SU-DHL-6 (cell line): ENCODE measurements at regions not wholly inside any gene's neighbourhood (a gene's known extent, or its start where the extent isn't known, plus 50 kb on each side); places are given as distances from the start of the nearest gene placed in this dataset.

ENCODE experiments used
- H2AFZ ChIP-seq: fragments of 200-600 bp; sonication (generic); 2 replicates; pipeline ENCODE4 v1.6.1; 2014; ENCODE audit warnings: low read depth, mild to moderate bottlenecking, moderate library complexity, mixed read lengths, antibody characterized with exemption, low read length; ENCODE audit not compliant: severe bottlenecking
- H3F3A ChIP-seq: fragments of 200-600 bp; shearing (Covaris generic); 2 replicates; pipeline ENCODE4 v1.6.0; 2016; ENCODE audit warnings: antibody characterized with exemption, mild to moderate bottlenecking; ENCODE audit not compliant: insufficient read depth
- H3K27ac ChIP-seq: fragments of 200-600 bp; sonication (generic); 2 replicates; pipeline ENCODE4 v1.5.1; 2016; ENCODE audit warnings: low read depth, mild to moderate bottlenecking, low read length, moderate library complexity, mixed read lengths
- H3K27me3 ChIP-seq: fragments of 200-600 bp; sonication (generic), shearing (Covaris generic); 2 replicates; pipeline ENCODE4 v1.6.0; 2014; ENCODE audit warnings: mild to moderate bottlenecking, low read length
- H3K36me3 ChIP-seq: fragments of 200-600 bp; sonication (generic); 2 replicates; pipeline ENCODE4 v1.6.1; 2014; ENCODE audit warnings: mild to moderate bottlenecking, low read length, mixed read lengths
- H3K4me2 ChIP-seq: fragments of 300-600, 200-600 bp; shearing (Covaris generic), sonication (generic); 2 replicates; pipeline ENCODE4 v1.6.0; 2014; ENCODE audit warnings: low read length, low read depth, mild to moderate bottlenecking; ENCODE audit not compliant: poor library complexity, severe bottlenecking
- H3K4me3 ChIP-seq: fragments of 200-600 bp; sonication (generic); 2 replicates; pipeline ENCODE4 v1.5.1; 2014; ENCODE audit warnings: antibody characterized with exemption, low read length, mild to moderate bottlenecking, mixed read lengths; ENCODE audit not compliant: insufficient read depth, poor library complexity, severe bottlenecking
- H3K79me2 ChIP-seq: fragments of 200-600 bp; sonication (generic); 2 replicates; pipeline ENCODE4 v1.6.1; 2014; ENCODE audit warnings: mild to moderate bottlenecking, low read length, moderate library complexity; ENCODE audit not compliant: insufficient read depth
- H3K9ac ChIP-seq: fragments of 200-600 bp; sonication (generic); 2 replicates; pipeline ENCODE4 v1.7.0; 2014; ENCODE audit warnings: mild to moderate bottlenecking, low read length
- H3K9me2 ChIP-seq: fragments of 200-600 bp; sonication (generic); replicated peaks from 2 replicates; pipeline ENCODE4 v1.6.1; 2014; ENCODE audit warnings: low read length; ENCODE audit not compliant: insufficient read depth
- H3K9me3 ChIP-seq: fragments of 200-600 bp; sonication (generic); 2 replicates; pipeline ENCODE4 v1.6.1; 2014; ENCODE audit warnings: low read length, mixed read lengths; ENCODE audit not compliant: insufficient read depth
- H4K20me1 ChIP-seq: fragments of 200-600 bp; sonication (generic); 2 replicates; pipeline ENCODE4 v1.6.1; 2014; ENCODE audit warnings: low read depth, mild to moderate bottlenecking, antibody characterized with exemption, low read length, moderate library complexity, mixed read lengths
- EZH2phosphoT487 ChIP-seq: fragments of 200-600 bp; sonication (generic), shearing (Covaris generic); conservative IDR thresholded peaks from 2 replicates; pipeline ENCODE4 v1.6.1; 2018; ENCODE audit warnings: mild to moderate bottlenecking, antibody characterized with exemption, low read length, moderate library complexity, mixed read lengths
- TF ChIP-seq, protein P1 (sequence below): fragments of 200-600 bp; sonication (generic); IDR thresholded peaks from one replicate; pipeline ENCODE4 v1.5.1; 2017; ENCODE audit warnings: antibody characterized with exemption, mild to moderate bottlenecking, low read length, moderate library complexity; ENCODE audit not compliant: insufficient read depth, poor library complexity, severe bottlenecking

DNA sequence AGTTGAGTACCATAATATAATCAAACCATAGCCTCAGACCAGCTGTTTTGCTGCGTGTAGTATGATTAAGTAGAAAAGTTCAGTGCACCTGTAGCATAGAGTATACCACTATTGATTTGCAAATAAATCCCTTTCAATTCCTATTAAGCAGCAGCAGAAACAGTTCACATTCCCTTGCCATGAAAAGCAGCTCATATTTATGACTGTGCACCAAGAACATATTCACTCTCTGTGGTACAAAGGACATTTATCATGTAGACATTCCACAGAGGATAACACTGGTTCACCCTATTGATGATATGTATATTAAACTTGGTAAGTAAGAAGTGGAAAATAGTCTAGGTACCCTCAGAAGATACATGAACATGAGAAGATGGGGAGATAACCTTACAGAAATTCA is 1689.1 kb upstream of the CDH6 start:
- Histone ChIP-seq H3K27ac (no peak overlapping the region), H3K9ac (no peak overlapping the region), H3K9me2 (no peaks in the 10 kb centered on the region), H3K79me2 (no peaks in the 10 kb centered on the region), H4K20me1 (no peaks in the 10 kb centered on the region), H3K4me3 (no peak overlapping the region), H3F3A (no peaks in the 10 kb centered on the region), H3K36me3 (no peaks in the 10 kb centered on the region), H3K27me3 (no peaks in the 10 kb centered on the region), H2AFZ (no peak overlapping the region), H3K9me3 (no peaks in the 10 kb centered on the region), H3K4me2 (no peak overlapping the region)
- TF ChIP-seq, protein P1, sequence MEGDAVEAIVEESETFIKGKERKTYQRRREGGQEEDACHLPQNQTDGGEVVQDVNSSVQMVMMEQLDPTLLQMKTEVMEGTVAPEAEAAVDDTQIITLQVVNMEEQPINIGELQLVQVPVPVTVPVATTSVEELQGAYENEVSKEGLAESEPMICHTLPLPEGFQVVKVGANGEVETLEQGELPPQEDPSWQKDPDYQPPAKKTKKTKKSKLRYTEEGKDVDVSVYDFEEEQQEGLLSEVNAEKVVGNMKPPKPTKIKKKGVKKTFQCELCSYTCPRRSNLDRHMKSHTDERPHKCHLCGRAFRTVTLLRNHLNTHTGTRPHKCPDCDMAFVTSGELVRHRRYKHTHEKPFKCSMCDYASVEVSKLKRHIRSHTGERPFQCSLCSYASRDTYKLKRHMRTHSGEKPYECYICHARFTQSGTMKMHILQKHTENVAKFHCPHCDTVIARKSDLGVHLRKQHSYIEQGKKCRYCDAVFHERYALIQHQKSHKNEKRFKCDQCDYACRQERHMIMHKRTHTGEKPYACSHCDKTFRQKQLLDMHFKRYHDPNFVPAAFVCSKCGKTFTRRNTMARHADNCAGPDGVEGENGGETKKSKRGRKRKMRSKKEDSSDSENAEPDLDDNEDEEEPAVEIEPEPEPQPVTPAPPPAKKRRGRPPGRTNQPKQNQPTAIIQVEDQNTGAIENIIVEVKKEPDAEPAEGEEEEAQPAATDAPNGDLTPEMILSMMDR = no peak
- no peak for TF ChIP-seq EZH2phosphoT487

DNA sequence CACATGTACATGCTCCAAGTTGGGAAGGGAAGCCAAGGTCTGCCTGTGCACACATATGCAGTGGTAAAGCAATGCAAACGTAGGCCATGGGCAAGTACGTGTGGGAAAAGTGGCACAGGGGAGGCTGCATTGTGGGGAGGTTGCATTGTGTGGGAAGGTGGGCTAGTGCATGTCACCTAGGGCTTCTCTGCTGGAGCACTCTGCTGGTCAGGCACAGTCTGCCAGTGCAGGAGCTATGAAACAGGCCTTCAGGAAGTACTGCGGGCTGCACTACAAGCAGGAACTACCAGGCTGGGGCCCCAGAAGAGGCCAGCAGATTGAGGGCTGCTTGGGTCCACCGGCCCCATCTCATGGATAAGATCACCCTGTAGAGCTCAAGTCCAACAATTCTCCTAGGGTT is 1694.6 kb upstream of the CDH6 start:
- H3K9me2 ChIP-seq = no peaks in the 10 kb centered on the region
- no peaks in the 10 kb centered on the region for H3F3A ChIP-seq
- H3K4me3 ChIP-seq = no peak overlapping the region
- no peak overlapping the region for H3K9ac ChIP-seq
- no peak overlapping the region for H3K27ac ChIP-seq
- no peak overlapping the region for H2AFZ ChIP-seq
- H3K4me2 ChIP-seq = no peak overlapping the region
- no peak for TF ChIP-seq EZH2phosphoT487
- TF ChIP-seq, protein P1 = no peak
- peaks cover 11% of the 10 kb centered on the region; the same call in 1 of the 2 replicates for H3K9me3 ChIP-seq
- H3K79me2 ChIP-seq = no peaks in the 10 kb centered on the region
- H4K20me1 ChIP-seq = no peaks in the 10 kb centered on the region
- H3K36me3 ChIP-seq = no peaks in the 10 kb centered on the region
- H3K27me3 ChIP-seq = no peaks in the 10 kb centered on the region

DNA sequence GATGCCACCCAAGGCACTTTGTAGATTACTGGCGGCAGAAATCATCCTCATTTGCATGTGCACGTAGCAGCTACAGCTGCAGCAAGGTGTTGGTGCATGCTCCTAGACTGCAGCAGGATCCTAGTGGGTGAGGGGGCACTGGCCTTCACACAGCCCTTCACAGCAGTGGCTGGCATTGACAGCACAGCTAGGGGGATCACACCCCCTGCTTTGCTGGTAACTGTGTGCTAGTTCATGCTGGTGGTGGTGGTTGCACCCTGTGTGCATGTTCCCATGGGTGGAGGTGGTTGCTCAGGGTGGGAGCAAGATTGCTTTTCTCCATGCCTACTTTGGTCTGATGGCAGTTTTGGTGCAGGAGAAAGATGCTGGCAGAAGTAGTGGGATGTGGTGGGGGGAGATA is 1695.1 kb upstream of the CDH6 start:
- no peaks in the 10 kb centered on the region for H3F3A ChIP-seq
- no peak overlapping the region for H3K9ac ChIP-seq
- H3K9me3 ChIP-seq = peaks cover 11% of the 10 kb centered on the region; the same call in 1 of the 2 replicates

More for the DNA sequence above, 1695.1 kb upstream of the CDH6 start:
- Histone ChIP-seq H2AFZ (no peak overlapping the region), H3K27me3 (no peaks in the 10 kb centered on the region), H3K4me2 (no peak overlapping the region), H3K9me2 (no peaks in the 10 kb centered on the region), H3K27ac (no peak overlapping the region), H4K20me1 (no peaks in the 10 kb centered on the region), H3K4me3 (no peak overlapping the region), H3K79me2 (no peaks in the 10 kb centered on the region), H3K36me3 (no peaks in the 10 kb centered on the region)
- no peak for TF ChIP-seq EZH2phosphoT487
- TF ChIP-seq, protein P1 = no peak
